ENCODE measurements at regions not wholly inside any gene's neighbourhood (a gene's known extent, or its start where the extent isn't known, plus 50 kb on each side); places are given as distances from the start of the nearest gene placed in this dataset.

DNA sequence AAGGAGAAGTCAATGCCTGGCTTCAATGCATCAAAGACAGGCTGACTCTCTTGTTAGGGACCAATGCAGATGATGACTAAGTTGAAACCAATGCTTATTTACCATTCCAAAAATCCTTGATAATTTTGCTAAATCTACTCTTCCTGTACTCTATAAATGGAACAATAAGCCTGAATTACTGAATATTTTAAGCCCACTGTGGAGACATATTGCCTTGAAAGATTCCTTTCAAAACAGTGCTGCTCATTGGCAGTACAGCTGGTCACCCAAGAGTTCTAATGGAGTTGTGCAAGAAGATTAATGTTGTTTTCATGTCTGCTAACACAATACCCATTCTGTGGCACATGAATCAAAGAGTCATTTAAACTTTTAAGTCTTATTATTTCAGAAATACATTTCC lies 181.0 kb upstream of the CBLB start:
- no peak for TF ChIP-seq POLR2A (IDR thresholded peaks at IDR 0.05)
- TF ChIP-seq POLR2AphosphoS5 (IDR thresholded peaks at IDR 0.05), result no peak
- TF ChIP-seq, protein P1, sequence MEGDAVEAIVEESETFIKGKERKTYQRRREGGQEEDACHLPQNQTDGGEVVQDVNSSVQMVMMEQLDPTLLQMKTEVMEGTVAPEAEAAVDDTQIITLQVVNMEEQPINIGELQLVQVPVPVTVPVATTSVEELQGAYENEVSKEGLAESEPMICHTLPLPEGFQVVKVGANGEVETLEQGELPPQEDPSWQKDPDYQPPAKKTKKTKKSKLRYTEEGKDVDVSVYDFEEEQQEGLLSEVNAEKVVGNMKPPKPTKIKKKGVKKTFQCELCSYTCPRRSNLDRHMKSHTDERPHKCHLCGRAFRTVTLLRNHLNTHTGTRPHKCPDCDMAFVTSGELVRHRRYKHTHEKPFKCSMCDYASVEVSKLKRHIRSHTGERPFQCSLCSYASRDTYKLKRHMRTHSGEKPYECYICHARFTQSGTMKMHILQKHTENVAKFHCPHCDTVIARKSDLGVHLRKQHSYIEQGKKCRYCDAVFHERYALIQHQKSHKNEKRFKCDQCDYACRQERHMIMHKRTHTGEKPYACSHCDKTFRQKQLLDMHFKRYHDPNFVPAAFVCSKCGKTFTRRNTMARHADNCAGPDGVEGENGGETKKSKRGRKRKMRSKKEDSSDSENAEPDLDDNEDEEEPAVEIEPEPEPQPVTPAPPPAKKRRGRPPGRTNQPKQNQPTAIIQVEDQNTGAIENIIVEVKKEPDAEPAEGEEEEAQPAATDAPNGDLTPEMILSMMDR (IDR thresholded peaks at IDR 0.05), result no peak
- no peak for TF ChIP-seq EP300 (IDR thresholded peaks at IDR 0.05; ENCODE audit: low read depth)
- intact Hi-C loops (cut with DNase I; ENCODE audit: low total_unique reads), result no loop called here
- Histone ChIP-seq H3K9me3 (no peaks in the 10 kb centered on the region), H3K27ac (no peak overlapping the region), H3K36me3 (no peaks in the 10 kb centered on the region), H3K4me1 (no peaks in the 10 kb centered on the region), H3K27me3 (no peaks in the 10 kb centered on the region), H3K4me3 (no peak overlapping the region)
- no peak for DNase-seq
- in situ Hi-C loops (cut with MboI; ENCODE audit: low pct_ligation_motif_present in 1 of 4, low pct_unique_long_range_greater_than_20kb in 1 of 4, low sequenced_read_pairs in 3 of 4), result loop anchor here in 1 of 4 donors (25.0 kb wide), 1 partner anchor 112 kb away; no protein-coding TSS in a partner anchor

GRCh38 chr3:106056931-106057330 lies 188.1 kb upstream of the CBLB start:
- no peaks in the 10 kb centered on the region for H3K4me1 ChIP-seq
- H3K9me3 ChIP-seq, result no peaks in the 10 kb centered on the region
- H3K27ac ChIP-seq, result no peak overlapping the region
- no peak for DNase-seq
- H3K27me3 ChIP-seq, result no peaks in the 10 kb centered on the region
- in situ Hi-C loops (cut with MboI; ENCODE audit: low pct_ligation_motif_present in 1 of 4, low pct_unique_long_range_greater_than_20kb in 1 of 4, low sequenced_read_pairs in 3 of 4), result loop anchor here in 1 of 4 donors (25.0 kb wide), 1 partner anchor 105 kb away; no protein-coding TSS in a partner anchor
- TF ChIP-seq EP300 (IDR thresholded peaks at IDR 0.05; ENCODE audit: low read depth) (no peak), POLR2A (IDR thresholded peaks at IDR 0.05) (no peak), POLR2AphosphoS5 (IDR thresholded peaks at IDR 0.05) (no peak)
- TF ChIP-seq, protein P1 (IDR thresholded peaks at IDR 0.05), result no peak
- no peaks in the 10 kb centered on the region for H3K36me3 ChIP-seq
- WGBS, 2 donors (ENCODE audit: low coverage in 1 of 2), result 84 to 87% methylated on average over 3 of the region's 3 CpGs
- intact Hi-C loops (cut with DNase I; ENCODE audit: low total_unique reads), result no loop called here
- H3K4me3 ChIP-seq, result no peak overlapping the region

- WGBS, 2 donors (ENCODE audit: low coverage in 1 of 2), result 72 to 75% methylated on average over 2 of the region's 2 CpGs
- H3K4me3 ChIP-seq, result no peak overlapping the region
- no peaks in the 10 kb centered on the region for H3K27me3 ChIP-seq
- no peak for DNase-seq
- H3K27ac ChIP-seq, result no peak overlapping the region
- no peaks in the 10 kb centered on the region for H3K36me3 ChIP-seq
- intact Hi-C loops (cut with DNase I; ENCODE audit: low total_unique reads) (no loop called here), in situ Hi-C loops (cut with MboI; ENCODE audit: low pct_ligation_motif_present in 1 of 4, low pct_unique_long_range_greater_than_20kb in 1 of 4, low sequenced_read_pairs in 3 of 4) (loop anchor here in 1 of 4 donors (25.0 kb wide), 1 partner anchor 104 kb away; no protein-coding TSS in a partner anchor)
- no peak for TF ChIP-seq EP300 (IDR thresholded peaks at IDR 0.05; ENCODE audit: low read depth)
- TF ChIP-seq POLR2A (IDR thresholded peaks at IDR 0.05), result no peak
- TF ChIP-seq, protein P1 (IDR thresholded peaks at IDR 0.05), result no peak
- no peak for TF ChIP-seq POLR2AphosphoS5 (IDR thresholded peaks at IDR 0.05)
- H3K9me3 ChIP-seq, result no peaks in the 10 kb centered on the region
- no peaks in the 10 kb centered on the region for H3K4me1 ChIP-seq
These were observed 189.7 kb upstream of the CBLB start for GRCh38 chr3:106058475-106058874.

- Histone ChIP-seq H3K36me3 (no peaks in the 10 kb centered on the region), H3K4me1 (no peaks in the 10 kb centered on the region), H3K4me3 (no peak overlapping the region), H3K27ac (no peak overlapping the region), H3K9me3 (no peaks in the 10 kb centered on the region), H3K27me3 (no peaks in the 10 kb centered on the region)
- 38 to 57% methylated on average over 1 to 2 of the region's 2 CpGs for WGBS, 2 donors (ENCODE audit: low coverage in 1 of 2)
- in situ Hi-C loops (cut with MboI; ENCODE audit: low pct_ligation_motif_present in 1 of 4, low pct_unique_long_range_greater_than_20kb in 1 of 4, low sequenced_read_pairs in 3 of 4) (loop anchor here in 1 of 4 donors (25.0 kb wide), 1 partner anchor 102 kb away; no protein-coding TSS in a partner anchor), intact Hi-C loops (cut with DNase I; ENCODE audit: low total_unique reads) (no loop called here)
- no peak for DNase-seq
- TF ChIP-seq, protein P1 (IDR thresholded peaks at IDR 0.05), result no peak
- TF ChIP-seq EP300 (IDR thresholded peaks at IDR 0.05; ENCODE audit: low read depth) (no peak), POLR2AphosphoS5 (IDR thresholded peaks at IDR 0.05) (no peak), POLR2A (IDR thresholded peaks at IDR 0.05) (no peak)
These were observed 191.2 kb upstream of the CBLB start for GRCh38 chr3:106059953-106060517.

All from transverse colon (tissue), 4 donors.